DMS 273 treated with DMSO at 0.1 percent for 48 hours (cell line): ENCODE measurements at regions not wholly inside any gene's neighbourhood (a gene's known extent, or its start where the extent isn't known, plus 50 kb on each side); places are given as distances from the start of the nearest gene placed in this dataset.

Experiments used
- DNase-seq: peaks from one replicate; lab custom pipeline; 2025; lab: John Stamatoyannopoulos, UW

- DNase-seq, result no peak
Measured at GRCh38 chr15:77557564-77557963, 75.1 kb downstream of the LINGO1 start.

- no peak for DNase-seq
Measured at GRCh38 chr15:77557144-77557543, 75.6 kb downstream of the LINGO1 start.

GRCh38 chr15:77556622-77557021 is 76.1 kb downstream of the LINGO1 start:
- DNase-seq, result no peak

GRCh38 chr15:77555232-77555631 is 77.5 kb downstream of the LINGO1 start:
- DNase-seq, result no peak

- no peak for DNase-seq
Measured at GRCh38 chr15:77554306-77555080, 78.2 kb downstream of the LINGO1 start.

GRCh38 chr15:77553695-77554094 is 79.0 kb downstream of the LINGO1 start:
- no peak for DNase-seq

- DNase-seq, result no peak
Measured at GRCh38 chr15:77553257-77553656, 79.5 kb downstream of the LINGO1 start.

GRCh38 chr15:77552066-77552465 is 80.6 kb downstream of the LINGO1 start:
- no peak for DNase-seq

GRCh38 chr15:77550301-77551251 is 82.1 kb downstream of the LINGO1 start:
- DNase-seq, result no peak

- no peak for DNase-seq
Measured at GRCh38 chr15:77549576-77550288, 83.0 kb downstream of the LINGO1 start.

GRCh38 chr15:77548589-77549557 is 83.8 kb downstream of the LINGO1 start:
- no peak for DNase-seq

GRCh38 chr15:77547801-77548588 is 84.7 kb downstream of the LINGO1 start:
- no peak for DNase-seq

- no peak for DNase-seq
Measured at GRCh38 chr15:77546870-77547269, 85.8 kb downstream of the LINGO1 start.

- DNase-seq, result no peak
Measured at GRCh38 chr15:77546050-77546501, 86.6 kb downstream of the LINGO1 start.

- no peak for DNase-seq
Measured at GRCh38 chr15:77545058-77545457, 87.7 kb downstream of the LINGO1 start.

- no peak for DNase-seq
Measured at GRCh38 chr15:77544162-77544561, 88.5 kb downstream of the LINGO1 start.

- peak; percentile 30 for DNase-seq
Measured at GRCh38 chr15:77543159-77543882, 89.4 kb downstream of the LINGO1 start.

- no peak for DNase-seq
Measured at GRCh38 chr15:77542491-77543001, 90.2 kb downstream of the LINGO1 start.
